H1 (cell line): ENCODE measurements at regions not wholly inside any gene's neighbourhood (a gene's known extent, or its start where the extent isn't known, plus 50 kb on each side); places are given as distances from the start of the nearest gene placed in this dataset.

Experiments used
- BRCA1 ChIP-seq: IDR thresholded peaks from 2 replicates; pipeline ENCODE4 v1.6.1; 2012; ENCODE audit warnings: low read depth, low read length, improper control_type of control experiment
- CTBP2 ChIP-seq: IDR thresholded peaks from 2 replicates; pipeline ENCODE4 v1.7.0; 2011; ENCODE audit warnings: borderline replicate concordance, mild to moderate bottlenecking, moderate library complexity, mixed read lengths, low read length; ENCODE audit not compliant: insufficient read depth, insufficient read length
- JUND ChIP-seq: IDR thresholded peaks from 2 replicates; pipeline ENCODE4 v1.6.1; 2011; ENCODE audit warnings: mild to moderate bottlenecking, improper control_type of control experiment, low read length
- POU5F1 ChIP-seq: IDR thresholded peaks from 2 replicates; pipeline ENCODE4 v1.6.1; 2011; ENCODE audit warnings: low read depth, mild to moderate bottlenecking, low read length, moderate library complexity

GRCh38 chr13:111410232-111411021 is 90.0 kb downstream of the TEX29 start (continued):
- no peak for TF ChIP-seq CTBP2
- no peak for TF ChIP-seq JUND
- no peak for TF ChIP-seq POU5F1
- no peak for TF ChIP-seq BRCA1
- TF ChIP-seq, all 59 proteins: peak for 0
